ENCODE measurements at regions not wholly inside any gene's neighbourhood (a gene's known extent, or its start where the extent isn't known, plus 50 kb on each side); places are given as distances from the start of the nearest gene placed in this dataset.

DNA sequence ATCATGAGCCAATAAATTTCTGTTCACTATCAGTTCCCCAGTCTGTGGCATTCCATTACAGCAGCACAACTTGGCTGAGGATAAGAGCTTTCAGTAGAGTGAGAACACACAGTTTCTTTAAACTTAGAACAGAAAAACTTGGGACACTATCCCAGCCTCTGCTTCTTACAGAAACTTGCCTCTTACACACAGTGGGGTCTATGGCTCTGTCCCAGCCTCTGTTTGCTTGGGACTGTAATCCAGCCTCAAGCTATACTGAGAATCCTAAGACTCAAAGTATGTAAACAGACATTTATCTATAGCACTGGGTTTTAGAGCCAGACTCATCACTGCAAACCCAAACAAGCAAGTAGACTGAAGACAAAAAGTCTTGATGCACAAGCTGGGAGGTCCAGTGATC lies 355.8 kb upstream of the VSTM2A start:
- Histone ChIP-seq H3K4me1 (ENCODE audit: low read length) (no peaks in the 10 kb centered on the region), H3K9me3 (ENCODE audit: insufficient read depth, low read length) (no peaks in the 10 kb centered on the region)

DNA sequence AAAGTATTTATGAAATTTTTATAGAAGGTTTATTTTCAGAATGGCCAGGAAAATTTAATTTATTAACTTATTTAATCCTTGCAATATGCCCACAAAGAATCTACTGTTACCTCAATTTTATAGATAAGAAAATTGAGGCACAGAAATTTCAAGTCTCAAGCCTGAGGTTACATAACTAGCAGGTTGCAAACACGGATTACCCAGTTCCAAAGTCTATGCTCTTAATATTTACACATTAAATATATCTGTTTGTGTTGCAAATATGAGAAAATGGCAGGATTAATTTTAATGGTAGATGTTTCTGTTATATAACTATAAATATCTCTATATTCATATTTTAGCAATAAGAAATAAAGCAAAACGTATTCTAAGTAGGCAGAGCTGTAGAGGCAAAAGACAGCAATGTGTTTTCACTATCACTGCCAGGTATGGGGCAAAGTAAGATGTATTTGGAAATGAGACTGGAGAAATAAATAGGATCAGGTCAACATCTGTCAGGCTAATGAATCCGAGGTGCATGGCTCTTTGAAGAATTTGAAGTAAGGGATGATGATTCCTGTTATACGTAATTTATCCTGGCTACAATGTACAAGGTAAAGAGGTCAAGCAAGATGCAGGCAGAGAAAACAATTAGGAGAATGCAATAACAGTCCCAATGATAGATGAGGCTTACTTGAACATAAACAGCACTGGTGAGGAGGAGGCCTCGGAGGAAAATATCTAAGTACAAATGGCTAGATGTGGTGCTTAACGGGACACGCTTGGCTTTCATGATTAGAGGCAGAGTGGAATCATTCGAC lies 354.1 kb upstream of the VSTM2A start:
- Histone ChIP-seq H3K36me3 (replicated peaks; ENCODE audit: low read depth, low read length) (no peaks in the 10 kb centered on the region), H3K27ac (ENCODE audit: low read length) (no peak overlapping the region), H3K79me2 (ENCODE audit: low read length) (no peaks in the 10 kb centered on the region), H4K20me1 (ENCODE audit: insufficient read depth, low read length) (no peaks in the 10 kb centered on the region), H3K9ac (ENCODE audit: low read length) (no peak overlapping the region), H2AFZ (ENCODE audit: low read depth, low read length) (no peak overlapping the region), H3K4me1 (ENCODE audit: low read length) (no peaks in the 10 kb centered on the region), H3K27me3 (ENCODE audit: low read depth, low read length) (no peaks in the 10 kb centered on the region), H3K4me2 (ENCODE audit: low read length) (no peak overlapping the region), H3K9me3 (ENCODE audit: insufficient read depth, low read length) (no peaks in the 10 kb centered on the region), H3K4me3 (ENCODE audit: low read length) (no peak overlapping the region)
- TF ChIP-seq CTCF (IDR thresholded peaks at IDR 0.05; ENCODE audit: low read depth, low read length): no peak
- TF ChIP-seq EZH2phosphoT487 (IDR thresholded peaks at IDR 0.05; ENCODE audit: low read depth): no peak

More for the DNA sequence above, 355.8 kb upstream of the VSTM2A start:
- H3K36me3 ChIP-seq (replicated peaks; ENCODE audit: low read depth, low read length): no peaks in the 10 kb centered on the region
- no peak overlapping the region for H3K4me2 ChIP-seq (ENCODE audit: low read length)
- no peak overlapping the region for H3K4me3 ChIP-seq (ENCODE audit: low read length)
- no peak overlapping the region for H2AFZ ChIP-seq (ENCODE audit: low read depth, low read length)
- TF ChIP-seq EZH2phosphoT487 (IDR thresholded peaks at IDR 0.05; ENCODE audit: low read depth) (no peak), CTCF (IDR thresholded peaks at IDR 0.05; ENCODE audit: low read depth, low read length) (no peak)
- no peaks in the 10 kb centered on the region for H4K20me1 ChIP-seq (ENCODE audit: insufficient read depth, low read length)
- H3K79me2 ChIP-seq (ENCODE audit: low read length): no peaks in the 10 kb centered on the region
- H3K9ac ChIP-seq (ENCODE audit: low read length): no peak overlapping the region
- H3K27me3 ChIP-seq (ENCODE audit: low read depth, low read length): no peaks in the 10 kb centered on the region
- no peak overlapping the region for H3K27ac ChIP-seq (ENCODE audit: low read length)

DNA sequence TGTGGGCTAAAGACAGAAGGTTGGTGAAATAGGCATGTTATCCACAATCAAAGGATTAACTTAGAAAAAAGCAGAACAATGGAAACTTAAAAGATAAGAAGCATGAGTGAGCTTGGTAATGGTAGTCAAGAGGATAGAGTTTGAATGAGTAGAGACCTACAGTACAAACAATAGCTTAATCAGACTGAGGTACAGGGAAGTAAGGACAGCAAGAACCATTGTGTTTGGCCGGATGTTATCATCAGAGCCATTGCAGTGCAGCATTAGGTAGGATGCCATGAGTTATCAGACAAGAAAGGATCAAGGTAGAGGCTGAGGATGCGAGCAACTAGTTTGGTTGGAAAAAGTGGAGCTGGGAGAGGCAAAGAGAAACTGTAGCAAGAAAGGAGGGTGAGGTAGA lies 353.3 kb upstream of the VSTM2A start:
- no peaks in the 10 kb centered on the region for H4K20me1 ChIP-seq (ENCODE audit: insufficient read depth, low read length)
- H3K9ac ChIP-seq (ENCODE audit: low read length): no peak overlapping the region
- no peak overlapping the region for H3K27ac ChIP-seq (ENCODE audit: low read length)
- no peaks in the 10 kb centered on the region for H3K36me3 ChIP-seq (replicated peaks; ENCODE audit: low read depth, low read length)
- H3K79me2 ChIP-seq (ENCODE audit: low read length): no peaks in the 10 kb centered on the region
- H3K27me3 ChIP-seq (ENCODE audit: low read depth, low read length): no peaks in the 10 kb centered on the region
- no peaks in the 10 kb centered on the region for H3K4me1 ChIP-seq (ENCODE audit: low read length)
- H3K4me2 ChIP-seq (ENCODE audit: low read length): no peak overlapping the region
- TF ChIP-seq CTCF (IDR thresholded peaks at IDR 0.05; ENCODE audit: low read depth, low read length) (no peak), EZH2phosphoT487 (IDR thresholded peaks at IDR 0.05; ENCODE audit: low read depth) (no peak)
- no peak overlapping the region for H2AFZ ChIP-seq (ENCODE audit: low read depth, low read length)
- no peaks in the 10 kb centered on the region for H3K9me3 ChIP-seq (ENCODE audit: insufficient read depth, low read length)
- H3K4me3 ChIP-seq (ENCODE audit: low read length): no peak overlapping the region

DNA sequence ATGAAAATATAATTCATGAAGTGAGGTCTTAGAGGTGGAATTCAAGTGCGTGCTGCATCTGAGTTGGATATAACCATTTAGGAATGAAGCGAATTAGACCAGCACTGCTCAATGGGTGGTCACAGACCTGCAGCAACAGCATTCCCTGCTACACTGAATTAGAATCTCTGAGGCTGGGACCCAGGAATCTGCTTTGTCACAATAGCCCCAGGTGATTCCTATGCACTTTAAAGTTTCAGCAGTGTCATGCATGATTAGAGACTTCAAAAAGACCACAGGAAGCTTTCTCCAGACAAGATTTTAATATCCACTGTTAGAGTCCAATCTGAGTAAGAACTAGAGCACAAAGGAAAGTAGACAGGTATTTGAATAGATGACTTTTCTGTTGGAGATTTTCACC lies 352.8 kb upstream of the VSTM2A start:
- Histone ChIP-seq H2AFZ (ENCODE audit: low read depth, low read length) (no peak overlapping the region), H3K27me3 (ENCODE audit: low read depth, low read length) (no peaks in the 10 kb centered on the region), H4K20me1 (ENCODE audit: insufficient read depth, low read length) (no peaks in the 10 kb centered on the region), H3K36me3 (replicated peaks; ENCODE audit: low read depth, low read length) (no peaks in the 10 kb centered on the region), H3K79me2 (ENCODE audit: low read length) (no peaks in the 10 kb centered on the region), H3K27ac (ENCODE audit: low read length) (no peak overlapping the region), H3K9me3 (ENCODE audit: insufficient read depth, low read length) (no peaks in the 10 kb centered on the region), H3K4me2 (ENCODE audit: low read length) (no peak overlapping the region), H3K4me3 (ENCODE audit: low read length) (no peak overlapping the region), H3K4me1 (ENCODE audit: low read length) (no peaks in the 10 kb centered on the region), H3K9ac (ENCODE audit: low read length) (no peak overlapping the region)
- TF ChIP-seq EZH2phosphoT487 (IDR thresholded peaks at IDR 0.05; ENCODE audit: low read depth) (no peak), CTCF (IDR thresholded peaks at IDR 0.05; ENCODE audit: low read depth, low read length) (no peak)

All from OCI-LY3 (cell line).